ENCODE measurements at regions not wholly inside any gene's neighbourhood (a gene's known extent, or its start where the extent isn't known, plus 50 kb on each side); places are given as distances from the start of the nearest gene placed in this dataset.

- Mint-ChIP-seq H3K27ac (peak overlapping the region in 1 of 3 experiments; percentile 66; a peak in 1 of 7 replicates), H3K4me3 (no peak overlapping the region), H3K9me3 (peaks cover 22 to 32% of the 10 kb centered on the region in 2 experiments), H3K36me3 (ENCODE audit: insufficient read depth in 1 of 3, low read depth in 3 of 3) (peaks cover 13 to 25% (median 14%) of the 10 kb centered on the region in 3 experiments; a peak in 6 of 7 replicates), H3K27me3 (ENCODE audit: low read depth) (peaks cover 7% of the 10 kb centered on the region), H3K4me1 (peaks cover 43% of the 10 kb centered on the region in 2 experiments)
- Histone ChIP-seq H2BK5ac (ENCODE audit: insufficient read length, low read length) (no peak overlapping the region), H3K79me2 (ENCODE audit: insufficient read depth, low read length) (no peaks in the 10 kb centered on the region), H3K14ac (ENCODE audit: insufficient read depth, low read length) (no peak overlapping the region), H2BK120ac (ENCODE audit: low read depth, low read length, poor library complexity, severe bottlenecking) (no peak overlapping the region), H3K4ac (ENCODE audit: low read depth, low read length) (no peak overlapping the region), H3K79me1 (ENCODE audit: insufficient read depth, low read depth, low read length, poor library complexity, severe bottlenecking) (no peaks in the 10 kb centered on the region), H3K9me3 (ENCODE audit: control insufficient read depth, low read depth, low read length) (peaks cover 8% of the 10 kb centered on the region), H3K56ac (ENCODE audit: insufficient read length, low read depth, low read length) (no peak overlapping the region), H2BK15ac (ENCODE audit: low read depth, low read length) (no peak overlapping the region), H3K23me2 (ENCODE audit: insufficient read length, low read depth, low read length, poor library complexity, severe bottlenecking) (no peaks in the 10 kb centered on the region), H3K23ac (ENCODE audit: insufficient read length, low read depth, low read length) (no peak overlapping the region), H4K8ac (replicated peaks; ENCODE audit: insufficient read length, low read depth, low read length) (no peak overlapping the region), H3T11ph (ENCODE audit: low read length) (no peak overlapping the region), H4K20me1 (ENCODE audit: control insufficient read depth, insufficient read depth, insufficient read length) (no peaks in the 10 kb centered on the region), H3K4me2 (ENCODE audit: insufficient read depth, insufficient read length, low read length) (no peak overlapping the region), H2BK12ac (ENCODE audit: insufficient read length, low read depth, low read length) (no peak overlapping the region), H2BK20ac (ENCODE audit: low read depth, low read length, poor library complexity, severe bottlenecking) (no peak overlapping the region), H3K27me3 (ENCODE audit: insufficient read depth, low read length) (no peaks in the 10 kb centered on the region), H3K4me1 (ENCODE audit: insufficient read depth, low read length) (peaks cover 3% of the 10 kb centered on the region; the same call in 1 of the 2 replicates), H3K27ac (ENCODE audit: insufficient read length, low read depth, low read length) (no peak overlapping the region), H4K5ac (ENCODE audit: insufficient read length, low read depth, low read length) (no peak overlapping the region), H4K91ac (ENCODE audit: insufficient read length, low read depth, low read length) (no peak overlapping the region), H2AFZ (ENCODE audit: low read length) (no peak overlapping the region), H2AK5ac (ENCODE audit: insufficient read length, low read length) (no peak overlapping the region), H3K18ac (ENCODE audit: insufficient read length, low read depth, low read length) (no peak overlapping the region), H3K9ac (ENCODE audit: extremely low read depth, insufficient read length, low read length) (no peak overlapping the region)
- no peak for DNase-seq
- WGBS (ENCODE audit: extremely low coverage, insufficient read length, low lambda C conversion rate), result no CpG with 5 or more reads among the region's 13 CpGs
- TF ChIP-seq, protein P1, sequence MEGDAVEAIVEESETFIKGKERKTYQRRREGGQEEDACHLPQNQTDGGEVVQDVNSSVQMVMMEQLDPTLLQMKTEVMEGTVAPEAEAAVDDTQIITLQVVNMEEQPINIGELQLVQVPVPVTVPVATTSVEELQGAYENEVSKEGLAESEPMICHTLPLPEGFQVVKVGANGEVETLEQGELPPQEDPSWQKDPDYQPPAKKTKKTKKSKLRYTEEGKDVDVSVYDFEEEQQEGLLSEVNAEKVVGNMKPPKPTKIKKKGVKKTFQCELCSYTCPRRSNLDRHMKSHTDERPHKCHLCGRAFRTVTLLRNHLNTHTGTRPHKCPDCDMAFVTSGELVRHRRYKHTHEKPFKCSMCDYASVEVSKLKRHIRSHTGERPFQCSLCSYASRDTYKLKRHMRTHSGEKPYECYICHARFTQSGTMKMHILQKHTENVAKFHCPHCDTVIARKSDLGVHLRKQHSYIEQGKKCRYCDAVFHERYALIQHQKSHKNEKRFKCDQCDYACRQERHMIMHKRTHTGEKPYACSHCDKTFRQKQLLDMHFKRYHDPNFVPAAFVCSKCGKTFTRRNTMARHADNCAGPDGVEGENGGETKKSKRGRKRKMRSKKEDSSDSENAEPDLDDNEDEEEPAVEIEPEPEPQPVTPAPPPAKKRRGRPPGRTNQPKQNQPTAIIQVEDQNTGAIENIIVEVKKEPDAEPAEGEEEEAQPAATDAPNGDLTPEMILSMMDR (conservative IDR thresholded peaks at IDR 0.05), result no peak
These were observed 57.8 kb upstream of the SNTG2 start for GRCh38 chr2:892892-893291.

Measured in H9 (cell line).